GM18507 (cell line): ENCODE measurements at regions not wholly inside any gene's neighbourhood (a gene's known extent, or its start where the extent isn't known, plus 50 kb on each side); places are given as distances from the start of the nearest gene placed in this dataset.

Experiments used
- DNase-seq: peaks from one replicate; pipeline ENCODE4 v3.0.0; 2011; ENCODE audit warnings: low read depth; ENCODE audit not compliant: insufficient read length; ENCODE audit errors: extremely low spot score
- FAIRE-seq: peaks from 2 replicates; lab custom pipeline; 2011; peaks lifted over from hg19 to GRCh38; lab: Jason Lieb, UNC

DNA sequence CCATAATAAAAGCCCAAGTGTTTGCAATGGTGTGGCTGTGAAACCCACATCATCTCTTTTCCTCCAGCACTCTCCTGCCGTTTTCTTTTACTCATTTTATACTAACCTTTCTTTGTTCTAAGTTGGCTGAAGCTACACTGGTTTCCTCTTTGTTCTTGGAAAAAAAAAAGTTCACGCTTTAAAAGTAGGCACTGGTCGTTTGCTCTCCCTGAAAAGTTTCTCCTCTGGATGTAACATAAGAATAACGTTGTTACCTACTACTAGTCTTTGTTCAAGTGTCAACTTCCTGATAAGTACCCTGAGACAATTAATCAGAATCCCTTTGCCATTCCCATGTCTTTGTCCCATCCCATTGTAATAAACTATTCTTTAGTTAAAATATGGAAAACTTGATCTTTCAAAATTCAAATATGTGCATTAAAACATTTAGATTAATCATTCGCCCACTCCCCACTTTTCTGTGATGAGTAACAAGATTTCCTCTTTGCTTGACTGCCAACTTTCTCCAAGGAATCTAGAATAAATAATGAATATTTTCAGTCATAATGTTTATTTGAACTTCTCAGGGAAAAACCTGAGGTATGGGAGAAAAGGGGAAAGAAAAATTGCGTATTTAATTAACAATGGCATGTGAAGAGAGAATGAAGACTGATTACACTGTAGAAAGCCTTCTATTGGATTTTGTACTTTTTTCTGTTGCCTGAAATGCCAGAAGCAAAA is 454.3 kb upstream of the CTNND2 start:
- no peak for DNase-seq

DNA sequence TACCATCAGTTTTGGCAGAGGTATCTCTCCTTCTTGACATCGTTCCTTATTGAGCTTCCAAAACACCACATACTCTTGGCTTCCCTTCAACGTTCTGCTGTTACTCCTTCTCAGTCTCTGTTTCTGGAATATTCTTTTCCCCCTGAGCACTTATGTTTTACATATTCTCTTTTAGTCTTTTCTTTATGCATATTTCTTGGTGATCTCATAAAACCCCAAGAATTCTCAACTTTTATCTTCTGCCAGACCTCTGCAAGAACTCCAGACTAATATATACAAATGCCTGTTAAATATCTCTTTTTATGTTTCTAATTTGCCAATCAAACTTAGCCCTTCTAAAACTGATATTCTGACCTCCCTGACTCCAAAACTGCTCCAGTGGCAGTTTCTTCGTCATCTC is 453.4 kb upstream of the CTNND2 start:
- FAIRE-seq: no peak
- no peak for DNase-seq

More for the DNA sequence above, 454.3 kb upstream of the CTNND2 start:
- no peak for FAIRE-seq

- no peak for FAIRE-seq
- DNase-seq: no peak
These were observed 450.4 kb upstream of the CTNND2 start for GRCh38 chr5:12354686-12355085.

DNA sequence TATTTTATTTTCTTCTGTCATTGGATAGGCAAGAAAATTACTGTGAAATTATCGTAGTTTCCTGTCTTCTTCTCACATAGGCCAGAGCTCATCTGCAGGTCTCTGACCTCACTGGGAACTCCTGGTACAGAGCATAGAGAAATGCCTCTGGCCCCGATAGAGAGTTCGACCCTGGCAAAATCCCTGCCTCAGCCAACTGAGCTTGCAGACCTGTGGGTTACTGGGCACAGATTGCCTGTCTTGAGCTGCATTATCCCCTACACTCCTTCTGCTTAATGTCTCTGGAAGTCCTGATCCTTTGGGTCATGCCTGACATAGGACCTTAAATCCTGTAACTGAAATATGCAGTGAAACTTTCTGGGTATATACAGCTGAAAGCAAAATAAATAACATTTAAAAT is 439.3 kb upstream of the CTNND2 start:
- FAIRE-seq (no peak), DNase-seq (no peak)

GRCh38 chr5:12335938-12336337 is 431.7 kb upstream of the CTNND2 start:
- DNase-seq: no peak
- FAIRE-seq: no peak

GRCh38 chr5:12332480-12332879 is 428.2 kb upstream of the CTNND2 start:
- DNase-seq (no peak), FAIRE-seq (no peak)

GRCh38 chr5:12330993-12331588 is 426.8 kb upstream of the CTNND2 start:
- FAIRE-seq: no peak
- no peak for DNase-seq

DNA sequence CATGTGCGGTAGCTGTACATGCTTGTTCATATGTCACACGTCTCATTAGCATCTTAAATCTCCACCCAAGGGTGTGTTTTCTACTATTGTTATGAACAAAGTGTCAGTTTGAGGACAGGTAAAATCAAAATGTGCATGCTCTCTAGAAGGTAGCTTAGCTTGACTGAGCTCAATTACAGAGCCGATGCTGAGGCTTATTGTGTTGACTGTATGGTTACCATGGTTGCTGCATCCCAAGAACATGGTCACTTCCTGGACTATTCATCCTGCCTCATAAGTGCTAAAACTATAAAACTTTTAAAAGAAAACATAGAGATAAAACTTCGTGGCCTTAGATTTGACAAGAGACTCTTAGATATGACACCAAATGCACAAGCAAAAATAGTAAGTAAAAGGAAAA is 426.1 kb upstream of the CTNND2 start:
- DNase-seq (no peak), FAIRE-seq (no peak)

- DNase-seq (no peak), FAIRE-seq (no peak)
These were observed 419.5 kb upstream of the CTNND2 start for GRCh38 chr5:12323637-12324229.

- FAIRE-seq (no peak), DNase-seq (no peak)
These were observed 417.8 kb upstream of the CTNND2 start for GRCh38 chr5:12322042-12322441.

DNA sequence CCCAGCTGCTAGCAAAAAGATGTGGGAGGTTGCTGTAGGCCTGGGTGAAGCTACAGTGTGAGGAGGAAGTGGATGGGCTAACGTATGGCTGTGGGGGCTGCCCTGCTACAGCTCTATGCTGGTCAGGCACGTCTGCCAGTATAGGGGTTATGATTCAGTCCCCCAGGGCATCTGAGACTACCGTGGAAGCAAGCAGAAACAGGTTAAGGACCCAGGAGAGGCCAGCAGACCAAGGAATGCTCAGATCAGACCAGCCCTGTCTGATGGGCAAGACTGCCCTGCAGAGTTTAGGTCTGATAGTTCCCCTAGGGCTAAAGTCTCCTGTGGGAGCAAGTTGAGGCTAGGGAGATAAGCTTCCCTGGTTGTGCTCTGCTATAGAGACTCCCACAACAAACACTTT is 416.1 kb upstream of the CTNND2 start:
- no peak for DNase-seq
- no peak for FAIRE-seq

DNA sequence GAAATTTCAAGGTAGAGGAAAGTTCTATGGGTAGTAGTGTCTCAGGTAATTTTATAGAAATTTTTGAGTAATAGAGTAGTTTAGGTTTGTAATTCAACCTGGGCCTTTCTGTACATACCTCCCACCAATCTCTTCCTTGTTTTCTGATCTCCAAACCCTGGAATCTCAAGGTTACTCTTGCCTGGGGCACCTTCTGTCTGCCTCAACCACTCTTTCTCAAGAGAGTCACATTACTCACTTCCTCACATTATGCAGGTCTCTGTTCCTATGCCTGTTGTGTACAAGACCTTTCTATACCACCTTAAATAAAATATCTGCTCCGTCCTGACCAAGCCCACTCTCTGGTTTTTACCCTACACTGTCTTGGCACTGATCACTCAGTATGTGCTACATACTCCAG is 412.6 kb upstream of the CTNND2 start:
- no peak for FAIRE-seq

GRCh38 chr5:12315461-12315860 is 411.2 kb upstream of the CTNND2 start:
- FAIRE-seq (no peak), DNase-seq (no peak)

More for the DNA sequence above, 412.6 kb upstream of the CTNND2 start:
- DNase-seq: no peak

- FAIRE-seq (no peak), DNase-seq (no peak)
These were observed 409.4 kb upstream of the CTNND2 start for GRCh38 chr5:12313602-12314001.

GRCh38 chr5:12312343-12312742 is 408.1 kb upstream of the CTNND2 start:
- DNase-seq (no peak), FAIRE-seq (no peak)

GRCh38 chr5:12294151-12294550 is 389.9 kb upstream of the CTNND2 start:
- DNase-seq: no peak

GRCh38 chr5:12292610-12293204 is 388.5 kb upstream of the CTNND2 start:
- no peak for FAIRE-seq
- DNase-seq: no peak

More at GRCh38 chr5:12294151-12294550, 389.9 kb upstream of the CTNND2 start:
- FAIRE-seq: no peak

DNA sequence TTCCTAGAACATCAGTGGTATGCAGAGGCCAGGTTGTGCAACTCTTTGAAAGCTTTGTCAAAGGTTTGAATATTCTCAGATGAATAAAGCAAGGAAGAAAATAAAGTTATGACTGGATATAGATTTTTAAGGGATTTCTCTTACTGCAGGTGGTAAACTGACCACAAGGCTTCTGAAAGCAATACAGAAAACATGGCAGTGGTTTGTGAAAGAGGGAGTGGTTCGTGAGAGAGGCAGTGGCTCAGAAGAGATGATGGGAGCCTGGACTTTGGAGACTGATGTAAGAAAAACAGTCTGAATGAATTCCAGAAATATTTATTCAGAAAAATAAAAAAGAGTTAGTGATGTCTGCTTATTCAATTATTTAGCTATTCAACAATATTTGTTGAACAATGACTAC is 380.4 kb upstream of the CTNND2 start:
- FAIRE-seq: no peak
- DNase-seq: no peak

DNA sequence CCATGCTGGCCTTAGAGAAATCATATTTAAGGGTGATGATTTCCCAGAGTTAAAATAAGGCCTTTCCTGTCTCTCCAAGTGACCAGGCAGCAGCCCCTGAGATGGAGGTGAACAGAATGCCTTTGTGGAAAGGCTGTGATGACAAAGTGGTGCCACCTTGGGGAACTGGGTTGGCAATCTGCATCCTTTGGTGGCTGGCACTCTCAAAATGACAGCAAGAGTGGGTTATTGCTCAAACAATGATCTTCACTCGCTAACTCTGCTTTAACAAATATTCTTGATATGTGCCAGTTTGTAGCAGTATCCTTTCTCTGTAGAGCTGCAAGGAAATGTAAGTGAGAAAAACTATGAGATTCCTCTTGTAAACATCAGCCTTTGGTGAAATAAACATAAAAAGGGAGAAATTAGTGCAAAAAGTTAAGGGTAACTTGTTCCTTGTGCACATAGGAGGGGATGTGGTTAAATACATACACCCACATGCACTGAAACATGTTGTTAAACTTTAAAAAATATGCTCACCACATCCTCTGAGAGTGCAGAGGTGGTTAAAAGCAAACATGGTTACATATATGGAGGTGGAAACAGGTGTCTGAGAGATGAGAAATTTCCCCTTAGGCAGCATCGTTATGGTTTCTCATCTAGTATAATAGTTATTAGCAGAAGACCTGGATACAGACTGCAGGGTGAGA is 373.4 kb upstream of the CTNND2 start:
- no peak for DNase-seq
- FAIRE-seq: no peak

DNA sequence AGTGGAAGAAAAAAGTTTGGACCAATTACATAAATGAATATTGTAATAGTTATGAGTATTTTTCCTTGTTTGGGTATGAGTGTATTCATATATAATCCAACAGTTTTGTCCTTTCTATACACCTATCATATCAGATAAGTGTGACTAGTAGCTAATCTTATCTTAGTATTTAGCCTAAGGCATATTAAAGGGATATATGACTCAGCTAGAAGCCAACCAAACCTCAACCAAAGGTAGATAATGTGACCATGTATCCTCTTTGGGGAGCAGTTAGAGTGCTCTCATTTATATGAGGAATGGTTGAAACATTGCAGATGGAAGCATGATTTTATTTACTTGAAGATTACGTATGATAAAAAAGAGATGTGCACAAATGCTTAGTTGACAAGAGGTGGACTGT is 370.0 kb upstream of the CTNND2 start:
- FAIRE-seq: no peak

More for the DNA sequence above, 370.0 kb upstream of the CTNND2 start:
- DNase-seq: no peak
